HepG2 (cell line): ENCODE measurements at regions not wholly inside any gene's neighbourhood (a gene's known extent, or its start where the extent isn't known, plus 50 kb on each side); places are given as distances from the start of the nearest gene placed in this dataset.

Source experiments
- ATAC-seq: fragments of 200-7000 bp; cut with Tn5 transposase; 3 replicates; pipeline ENCODE4 v1.9.1; 2020; ENCODE audit warnings: mild to moderate bottlenecking, moderate library complexity
- BruUV-seq: library from RNA; stranded (reverse); fragments of 400-500 nt; replicated peaks from 2 replicates; lab custom pipeline; 2021; lab: Mats Ljungman, UMichigan
- CTCF ChIA-PET: fragments of 300-600 bp; formaldehyde crosslinking; extraction: SDS; loops from one replicate; lab custom pipeline; 2021; ENCODE audit warnings: low total read pairs, inconsistent platforms, low intra/inter-chr PET ratio; lab: Yijun Ruan, JAX
- POLR2A ChIA-PET: fragments of 350-600 bp; sonication (Branson Sonifier 250); formaldehyde crosslinking; loops from one replicate; lab custom pipeline; 2020; ENCODE audit warnings: antibody characterized with exemption, inconsistent platforms; lab: Yijun Ruan, JAX
- DNase-seq: peaks from one replicate; pipeline ENCODE4 v3.0.0-alpha.2; 2015; ENCODE audit warnings: low spot score
- FAIRE-seq: peaks from 3 replicates; lab custom pipeline; 2011; peaks lifted over from hg19 to GRCh38; lab: Jason Lieb, UNC
- H2AFZ ChIP-seq: one replicate; pipeline ENCODE4 v1.6.1; 2011; ENCODE audit warnings: low read length, inconsistent platforms
- H3K27ac ChIP-seq: fragments of 300-600 bp; 3 replicates; pipeline ENCODE4 v1.8.0; 2011; ENCODE audit warnings: mixed run types, mild to moderate bottlenecking, mixed read lengths, low read length, inconsistent platforms; ENCODE audit not compliant: insufficient read depth; ENCODE audit errors: extremely low read length
- H3K27me3 ChIP-seq, 2 experiments: fragments of 200-600 bp in 1 of 2; 2 replicates in 1 of 2; 3 replicates in 1 of 2; pipeline versions ENCODE4 v1.6.0 to v1.8.0; 2011; ENCODE audit warnings: low read length in 2 of 2, mild to moderate bottlenecking in 2 of 2, moderate library complexity in 2 of 2, inconsistent platforms in 1 of 2; ENCODE audit not compliant: insufficient read depth in 2 of 2, control insufficient read depth in 1 of 2
- H3K36me3 ChIP-seq, 2 experiments: fragments of 200-600 bp in 1 of 2; replicated peaks in 1 of 2; 2 replicates in 1 of 2; 3 replicates in 1 of 2; pipeline versions ENCODE4 v1.5.1 to v1.8.0; 2011; ENCODE audit warnings: low read length in 2 of 2, inconsistent platforms in 1 of 2; ENCODE audit not compliant: insufficient read depth in 2 of 2, control insufficient read depth in 1 of 2
- H3K4me1 ChIP-seq: 2 replicates; pipeline ENCODE4 v1.5.1; 2012; ENCODE audit warnings: low read length, inconsistent platforms; ENCODE audit not compliant: insufficient read depth
- H3K4me2 ChIP-seq: 2 replicates; pipeline ENCODE4 v1.6.0; 2011; ENCODE audit warnings: low read depth, low read length, inconsistent platforms
- H3K4me3 ChIP-seq, 3 experiments: fragments of 200-600 bp in 1 of 3; sonication (generic), shearing (Covaris generic) in 1 of 3; replicated peaks in 1 of 3; 2 replicates each; pipeline ENCODE4 v1.5.1; 2011 to 2016; ENCODE audit warnings: low read length in 3 of 3, inconsistent platforms in 2 of 3, low read depth in 2 of 3, mild to moderate bottlenecking in 2 of 3, control low read depth in 1 of 3, mixed read lengths in 1 of 3; ENCODE audit not compliant: insufficient read depth in 1 of 3
- H3K79me2 ChIP-seq: one replicate; pipeline ENCODE4 v1.6.1; 2011; ENCODE audit warnings: low read length, inconsistent platforms; ENCODE audit not compliant: insufficient read depth
- H3K9ac ChIP-seq: 2 replicates; pipeline ENCODE4 v1.6.0; 2011; ENCODE audit warnings: mild to moderate bottlenecking, low read depth, low read length, inconsistent platforms; ENCODE audit not compliant: insufficient read depth
- H3K9me3 ChIP-seq: 2 replicates; pipeline ENCODE4 v1.5.1; 2012; ENCODE audit warnings: mild to moderate bottlenecking, low read length
- H4K20me1 ChIP-seq: 2 replicates; pipeline ENCODE4 v1.6.0; 2011; ENCODE audit warnings: inconsistent platforms, mild to moderate bottlenecking, low read length, moderate library complexity; ENCODE audit not compliant: insufficient read depth
- ATF7-NPFF ChIP-seq: sonication (generic); formaldehyde crosslinking; IDR thresholded peaks from 2 replicates; pipeline ENCODE4 v1.8.1; 2023; ENCODE audit warnings: mild to moderate bottlenecking, low read depth, missing genetic modification reagents, moderate library complexity
- EED ChIP-seq: sonication (generic); formaldehyde crosslinking; IDR thresholded peaks from 2 replicates; pipeline ENCODE4 v1.5.0; 2020; ENCODE audit warnings: mild to moderate bottlenecking, missing genetic modification reagents
- GZF1 ChIP-seq: sonication (generic); formaldehyde crosslinking; IDR thresholded peaks from 2 replicates; pipeline ENCODE4 v1.5.1; 2020; ENCODE audit warnings: mild to moderate bottlenecking, missing genetic modification reagents
- HNRNPH1 ChIP-seq: fragments of 200-400 bp; formaldehyde crosslinking; optimal IDR thresholded peaks from 2 replicates; pipeline ENCODE3; 2017; ENCODE audit warnings: mild to moderate bottlenecking, low read depth, low read length
- LBX2 ChIP-seq: sonication (generic); formaldehyde crosslinking; IDR thresholded peaks from 2 replicates; pipeline ENCODE4 v1.5.0; 2020; ENCODE audit warnings: missing genetic modification reagents, mild to moderate bottlenecking, borderline replicate concordance
- MBNL3 ChIP-seq: fragments of 250-450 bp; sonication (Bioruptor Pico); conservative IDR thresholded peaks from 2 replicates; pipeline ENCODE4 v1.8.0; 2022; ENCODE audit warnings: mild to moderate bottlenecking, inconsistent platforms
- MIXL1 ChIP-seq: IDR thresholded peaks from 2 replicates; pipeline ENCODE4 v1.6.1; 2016
- NCOA1 ChIP-seq: sonication (generic); formaldehyde crosslinking; IDR thresholded peaks from 2 replicates; pipeline ENCODE4 v1.9.0; 2021; ENCODE audit warnings: missing genetic modification reagents
- SIN3A ChIP-seq: IDR thresholded peaks from 2 replicates; pipeline ENCODE4 v1.6.1; 2011; ENCODE audit warnings: low read depth, mild to moderate bottlenecking, control low read depth, low read length, borderline replicate concordance
- TAF15 ChIP-seq: fragments of 200-400 bp; formaldehyde crosslinking; IDR thresholded peaks from one replicate; pipeline ENCODE4 v1.6.1; 2018; ENCODE audit warnings: mild to moderate bottlenecking, low read depth, low read length; ENCODE audit not compliant: poor library complexity, severe bottlenecking
- YY1 ChIP-seq: IDR thresholded peaks from 2 replicates; pipeline ENCODE4 v1.6.1; 2011; ENCODE audit warnings: low read length, low read depth, moderate library complexity, mild to moderate bottlenecking; ENCODE audit not compliant: insufficient read depth, insufficient replicate concordance
- ZBTB3 ChIP-seq: sonication (generic); formaldehyde crosslinking; IDR thresholded peaks from 2 replicates; pipeline ENCODE4 v1.4.0; 2020; ENCODE audit warnings: low read depth, mild to moderate bottlenecking, moderate library complexity, missing genetic modification reagents, borderline replicate concordance
- ZNF17 ChIP-seq: sonication (generic); formaldehyde crosslinking; IDR thresholded peaks from 2 replicates; pipeline ENCODE4 v1.5.0; 2020; ENCODE audit warnings: mild to moderate bottlenecking, missing genetic modification reagents
- ZNF362 ChIP-seq: sonication (generic); formaldehyde crosslinking; IDR thresholded peaks from 2 replicates; pipeline ENCODE4 v1.4.0; 2020; ENCODE audit warnings: missing genetic modification reagents, mild to moderate bottlenecking, borderline replicate concordance
- ZNF550 ChIP-seq: sonication (generic); formaldehyde crosslinking; IDR thresholded peaks from 2 replicates; pipeline ENCODE4 v1.4.0; 2020; ENCODE audit warnings: mild to moderate bottlenecking, missing genetic modification reagents, borderline replicate concordance
- ZNF639 ChIP-seq: conservative IDR thresholded peaks from 2 replicates; pipeline ENCODE4 v1.6.1; 2018; ENCODE audit warnings: missing genetic modification reagents
- ZNF678 ChIP-seq: sonication (generic); formaldehyde crosslinking; IDR thresholded peaks from 2 replicates; pipeline ENCODE4 v1.4.0; 2020; ENCODE audit warnings: mild to moderate bottlenecking, missing genetic modification reagents
- ZSCAN12 ChIP-seq: sonication (generic); formaldehyde crosslinking; IDR thresholded peaks from 2 replicates; pipeline ENCODE4 v1.9.0; 2021; ENCODE audit warnings: mild to moderate bottlenecking, missing genetic modification reagents
- WGBS: methylation state at CpG from one replicate; pipeline ENCODE4 v1.1.6; 2017; ENCODE audit warnings: low lambda C conversion rate; 5-methylcytosine and 5-hydroxymethylcytosine counted together
- in situ Hi-C: cut with HindIII; loops from 2 replicates; pipeline ENCODE4 v1.10.0; 2017; ENCODE audit warnings: low pct_unique_long_range_greater_than_20kb; ENCODE audit not compliant: extremely low pct_ligation_motif_present
- intact Hi-C: fragments of 100-400 bp; cut with micrococcal nuclease; formaldehyde crosslinking; loops from one replicate; pipeline ENCODE4 v1.10.0; 2022; ENCODE audit not compliant: unreplicated experiment
- TF ChIP-seq, protein P1 (sequence below): sonication (generic); formaldehyde crosslinking; IDR thresholded peaks from 2 replicates; pipeline ENCODE4 v1.5.1; 2020; ENCODE audit warnings: mild to moderate bottlenecking, missing genetic modification reagents, borderline replicate concordance
- TF ChIP-seq, protein P2 (sequence below): sonication (generic); formaldehyde crosslinking; IDR thresholded peaks from 2 replicates; pipeline ENCODE4 v1.9.0; 2021; ENCODE audit warnings: missing genetic modification reagents, mild to moderate bottlenecking, borderline replicate concordance

DNA sequence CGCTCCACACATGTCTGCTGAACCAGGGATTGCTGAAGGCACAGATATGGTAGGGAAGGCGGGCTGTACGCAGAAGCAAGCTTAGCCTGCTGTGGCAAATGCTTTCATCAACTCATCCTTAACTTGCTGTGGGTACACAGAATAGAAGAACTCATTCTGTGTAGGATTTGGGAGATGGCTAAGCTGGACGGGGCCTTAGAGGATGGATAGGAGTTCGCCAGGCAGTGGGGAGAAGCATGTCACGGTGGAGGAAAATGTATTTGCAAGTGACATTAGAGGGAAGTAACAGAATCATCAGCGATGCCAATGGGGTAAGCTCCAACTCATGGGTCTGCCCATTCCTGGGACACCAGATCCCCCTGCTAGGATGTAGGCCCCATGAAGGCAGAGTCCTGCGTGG lies 96.7 kb upstream of the SMIM21 start (continued):
- TF ChIP-seq ZNF550 (no peak), ZNF678 (no peak), ATF7-NPFF (CRISPR knock-in tag) (no peak)
- TF ChIP-seq, protein P1, sequence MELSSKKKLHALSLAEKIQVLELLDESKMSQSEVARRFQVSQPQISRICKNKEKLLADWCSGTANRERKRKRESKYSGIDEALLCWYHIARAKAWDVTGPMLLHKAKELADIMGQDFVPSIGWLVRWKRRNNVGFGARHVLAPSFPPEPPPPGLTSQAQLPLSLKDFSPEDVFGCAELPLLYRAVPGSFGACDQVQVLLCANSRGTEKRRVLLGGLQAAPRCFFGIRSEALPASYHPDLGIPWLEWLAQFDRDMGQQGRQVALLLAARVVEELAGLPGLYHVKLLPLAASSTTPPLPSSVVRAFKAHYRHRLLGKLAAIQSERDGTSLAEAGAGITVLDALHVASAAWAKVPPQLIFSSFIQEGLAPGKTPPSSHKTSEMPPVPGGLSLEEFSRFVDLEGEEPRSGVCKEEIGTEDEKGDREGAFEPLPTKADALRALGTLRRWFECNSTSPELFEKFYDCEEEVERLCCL (CRISPR knock-in tag): no peak

GRCh38 chr18:75521816-75522215 lies 94.3 kb upstream of the SMIM21 start:
- Histone ChIP-seq H3K4me3 (no peak overlapping the region), H3K27ac (no peak overlapping the region), H4K20me1 (no peaks in the 10 kb centered on the region), H3K4me2 (no peak overlapping the region), H3K4me1 (no peaks in the 10 kb centered on the region), H3K9ac (no peak overlapping the region), H3K27me3 (peaks cover 1 to 40% of the 10 kb centered on the region in 2 experiments), H3K79me2 (no peaks in the 10 kb centered on the region), H3K9me3 (no peaks in the 10 kb centered on the region), H3K36me3 (no peaks in the 10 kb centered on the region), H2AFZ (no peak overlapping the region)
- in situ Hi-C loops: no loop called here
- ATAC-seq (no peak), DNase-seq (no peak), FAIRE-seq (no peak)
- ChIA-PET CTCF (no interaction called here), POLR2A (no interaction called here)
- no TSS peak for BruUV-seq
- intact Hi-C loops: no loop called here
- 44% methylated on average over 12 of the region's 12 CpGs for WGBS
- TF ChIP-seq, protein P2, sequence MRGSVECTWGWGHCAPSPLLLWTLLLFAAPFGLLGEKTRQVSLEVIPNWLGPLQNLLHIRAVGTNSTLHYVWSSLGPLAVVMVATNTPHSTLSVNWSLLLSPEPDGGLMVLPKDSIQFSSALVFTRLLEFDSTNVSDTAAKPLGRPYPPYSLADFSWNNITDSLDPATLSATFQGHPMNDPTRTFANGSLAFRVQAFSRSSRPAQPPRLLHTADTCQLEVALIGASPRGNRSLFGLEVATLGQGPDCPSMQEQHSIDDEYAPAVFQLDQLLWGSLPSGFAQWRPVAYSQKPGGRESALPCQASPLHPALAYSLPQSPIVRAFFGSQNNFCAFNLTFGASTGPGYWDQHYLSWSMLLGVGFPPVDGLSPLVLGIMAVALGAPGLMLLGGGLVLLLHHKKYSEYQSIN (CRISPR knock-in tag): no peak
- no peak for TF ChIP-seq YY1
- no peak for TF ChIP-seq MIXL1 (CRISPR knock-in tag)
- TF ChIP-seq ZNF362 (CRISPR knock-in tag): no peak
- no peak for TF ChIP-seq MBNL3 (CRISPR knock-in tag)
- TF ChIP-seq EED: no peak
- no peak for TF ChIP-seq ZBTB3 (CRISPR knock-in tag)
- TF ChIP-seq ZSCAN12 (CRISPR knock-in tag): no peak
- no peak for TF ChIP-seq HNRNPH1
- TF ChIP-seq TAF15: no peak
- no peak for TF ChIP-seq LBX2 (CRISPR knock-in tag)
- TF ChIP-seq GZF1 (CRISPR knock-in tag): no peak
- no peak for TF ChIP-seq ZNF639 (CRISPR knock-in tag)
- no peak for TF ChIP-seq ZNF17 (CRISPR knock-in tag)
- TF ChIP-seq NCOA1: no peak
- TF ChIP-seq SIN3A: no peak
